K562 (cell line): ENCODE measurements at regions not wholly inside any gene's neighbourhood (a gene's known extent, or its start where the extent isn't known, plus 50 kb on each side); places are given as distances from the start of the nearest gene placed in this dataset.

Experiments used
- ATAC-seq: fragments of 200-7000 bp; cut with Tn5 transposase; 3 replicates; pipeline ENCODE4 v1.9.1; 2020; ENCODE audit warnings: moderate library complexity
- BruUV-seq: library from RNA; stranded (reverse); fragments of 400-500 nt; replicated peaks from 2 replicates; lab custom pipeline; 2021; lab: Mats Ljungman, UMichigan
- CTCF ChIA-PET: fragments of 300-600 bp; formaldehyde crosslinking; extraction: SDS; loops from one replicate; lab custom pipeline; 2021; ENCODE audit warnings: low intra/inter-chr PET ratio; lab: Yijun Ruan, JAX
- POLR2A ChIA-PET: fragments of 300-600, 350-650 bp; sonication (Branson Sonifier 250); formaldehyde crosslinking; extraction: SDS; loops from one replicate; lab custom pipeline; 2021; ENCODE audit warnings: antibody characterized with exemption, inconsistent platforms; lab: Yijun Ruan, JAX
- DNase-seq, 4 experiments: peaks; one replicate each; pipeline versions ENCODE4 v3.0.0 to v3.0.0-alpha.2; 2011 to 2018; ENCODE audit warnings: low spot score in 3 of 4, mixed read lengths in 3 of 4; ENCODE audit errors: extremely low read depth in 1 of 4
- FAIRE-seq: peaks from 2 replicates; lab custom pipeline; 2011; peaks lifted over from hg19 to GRCh38; lab: Jason Lieb, UNC
- H2AFZ ChIP-seq: 2 replicates; pipeline ENCODE4 v1.6.0; 2011; ENCODE audit warnings: low read depth, low read length, control low read depth, inconsistent platforms
- H3K27ac ChIP-seq: fragments of 200-600 bp; 3 replicates; pipeline ENCODE4 v1.8.0; 2011; ENCODE audit warnings: low read depth, mild to moderate bottlenecking, control low read depth, inconsistent platforms, low read length, moderate library complexity, mixed read lengths; ENCODE audit errors: extremely low read depth
- H3K27me3 ChIP-seq, 2 experiments: fragments of 300-600 bp in 1 of 2; 2 replicates in 1 of 2; 3 replicates in 1 of 2; pipeline versions ENCODE4 v1.6.0 to v1.8.0; 2011; ENCODE audit warnings: inconsistent platforms in 2 of 2, low read length in 2 of 2, mild to moderate bottlenecking in 1 of 2, mixed read lengths in 1 of 2, moderate library complexity in 1 of 2; ENCODE audit not compliant: control insufficient read depth in 2 of 2, insufficient read depth in 2 of 2
- H3K36me3 ChIP-seq: fragments of 300-600 bp; 3 replicates; pipeline ENCODE4 v1.8.0; 2011; ENCODE audit warnings: mild to moderate bottlenecking, low read length, inconsistent platforms; ENCODE audit not compliant: control insufficient read depth, insufficient read depth
- H3K4me1 ChIP-seq, 2 experiments: fragments of 200-600 bp in 1 of 2; replicated peaks in 1 of 2; 2 replicates in 1 of 2; 3 replicates in 1 of 2; pipeline versions ENCODE4 v1.5.1 to v1.8.0; 2011; ENCODE audit warnings: inconsistent platforms in 2 of 2, low read length in 2 of 2, mild to moderate bottlenecking in 1 of 2, mixed read lengths in 1 of 2, moderate library complexity in 1 of 2; ENCODE audit not compliant: control insufficient read depth in 2 of 2, insufficient read depth in 2 of 2
- H3K4me2 ChIP-seq: 2 replicates; pipeline ENCODE4 v1.6.1; 2011; ENCODE audit warnings: low read length, control low read depth, inconsistent platforms, mixed read lengths; ENCODE audit not compliant: insufficient read depth
- H3K4me3 ChIP-seq: fragments of 200-600 bp; sonication (generic), shearing (Covaris generic); 2 replicates; pipeline ENCODE4 v1.5.1; 2016; ENCODE audit warnings: control low read depth, inconsistent platforms
- H3K79me2 ChIP-seq: fragments of 200-600 bp; 3 replicates; pipeline ENCODE4 v1.8.0; 2011; ENCODE audit warnings: low read length, inconsistent platforms; ENCODE audit not compliant: control insufficient read depth, insufficient read depth
- H3K9ac ChIP-seq, 2 experiments: 2 replicates each; pipeline versions ENCODE4 v1.6.0 to v1.6.1; 2011; ENCODE audit warnings: low read depth in 2 of 2, low read length in 2 of 2, control low read depth in 1 of 2, inconsistent platforms in 1 of 2, mild to moderate bottlenecking in 1 of 2, mixed read lengths in 1 of 2; ENCODE audit not compliant: insufficient read depth in 1 of 2
- H3K9me1 ChIP-seq: one replicate; pipeline ENCODE4 v1.6.0; 2011; ENCODE audit warnings: inconsistent platforms, mild to moderate bottlenecking, low read length, moderate library complexity; ENCODE audit not compliant: control insufficient read depth, insufficient read depth
- H3K9me3 ChIP-seq: replicated peaks from 2 replicates; pipeline ENCODE4 v1.5.1; 2011; ENCODE audit warnings: low read depth, low read length, inconsistent platforms; ENCODE audit not compliant: control insufficient read depth, insufficient read depth
- H4K20me1 ChIP-seq: replicated peaks from 2 replicates; pipeline ENCODE4 v1.6.1; 2011; ENCODE audit warnings: low read length, inconsistent platforms, mixed read lengths; ENCODE audit not compliant: control insufficient read depth, insufficient read depth
- CBX1 ChIP-seq: sonication (generic); IDR thresholded peaks from 2 replicates; pipeline ENCODE4 v1.6.1; 2016; ENCODE audit warnings: antibody characterized with exemption, low read depth, mild to moderate bottlenecking
- CBX2 ChIP-seq: fragments of 200-600 bp; sonication (generic); IDR thresholded peaks from one replicate; pipeline ENCODE4 v1.6.1; 2012; ENCODE audit warnings: mild to moderate bottlenecking, low read length, inconsistent platforms; ENCODE audit not compliant: insufficient read depth, poor library complexity, severe bottlenecking
- CEBPZ ChIP-seq: fragments of 150-350 bp; IDR thresholded peaks from 2 replicates; pipeline ENCODE4 v1.6.1; 2014; ENCODE audit warnings: low read depth, mild to moderate bottlenecking, low read length, borderline replicate concordance
- DIDO1 ChIP-seq: fragments of 450-650 bp; IDR thresholded peaks from 2 replicates; pipeline ENCODE4 v1.6.1; 2016; ENCODE audit warnings: low read depth, missing biosample characterization, missing genetic modification characterization
- NBN ChIP-seq: fragments of 450-650 bp; IDR thresholded peaks from 2 replicates; pipeline ENCODE4 v1.6.1; 2016; ENCODE audit warnings: low read depth, mild to moderate bottlenecking
- NONO ChIP-seq, 2 experiments: fragments of 200-400 bp in 1 of 2; fragments of 450-650 bp in 1 of 2; formaldehyde crosslinking in 1 of 2; IDR thresholded peaks; 2 replicates each; pipeline ENCODE4 v1.6.1; 2017; ENCODE audit warnings: low read depth in 2 of 2, mild to moderate bottlenecking in 2 of 2, moderate library complexity in 2 of 2, low read length in 1 of 2
- NR1H2 ChIP-seq: sonication (generic); formaldehyde crosslinking; IDR thresholded peaks from 2 replicates; pipeline ENCODE4 v1.4.0; 2020; ENCODE audit warnings: mild to moderate bottlenecking, missing genetic modification reagents
- RB1 ChIP-seq: fragments of 450-650 bp; IDR thresholded peaks from 2 replicates; pipeline ENCODE4 v1.6.1; 2017; ENCODE audit warnings: low read depth, mild to moderate bottlenecking
- RBM14 ChIP-seq: fragments of 200-400 bp; formaldehyde crosslinking; IDR thresholded peaks from 2 replicates; pipeline ENCODE4 v1.6.1; 2018; ENCODE audit warnings: low read depth, mild to moderate bottlenecking, low read length, moderate library complexity, borderline replicate concordance; ENCODE audit not compliant: insufficient read depth
- RNF2 ChIP-seq: sonication (generic); IDR thresholded peaks from 2 replicates; pipeline ENCODE4 v1.6.1; 2016
- SNRNP70 ChIP-seq: fragments of 200-400 bp; formaldehyde crosslinking; optimal IDR thresholded peaks from 2 replicates; pipeline ENCODE3; 2017; ENCODE audit warnings: low read depth, low read length
- ZNF146 ChIP-seq: IDR thresholded peaks from one replicate; pipeline ENCODE4 v1.6.1; 2018; ENCODE audit warnings: missing compliant biosample characterization; ENCODE audit not compliant: unreplicated experiment
- ZNF707 ChIP-seq: fragments of 250-450 bp; sonication (Bioruptor Pico); conservative IDR thresholded peaks from 2 replicates; pipeline ENCODE4 v1.8.0; 2022; ENCODE audit warnings: inconsistent platforms, mild to moderate bottlenecking, moderate library complexity
- ZNF75A ChIP-seq: fragments of 450-650 bp; formaldehyde crosslinking; IDR thresholded peaks from 2 replicates; pipeline ENCODE4 v1.4.0; 2020; ENCODE audit warnings: mild to moderate bottlenecking
- WGBS: fragments of 100-300 bp; shearing (Covaris generic); methylation state at CpG from one replicate; pipeline ENCODE4 v1.1.6; 2016; ENCODE audit warnings: low coverage, mixed read lengths; ENCODE audit not compliant: insufficient coverage; ENCODE audit errors: missing lambda C conversion rate; 5-methylcytosine and 5-hydroxymethylcytosine counted together
- in situ Hi-C: fragments of 300-500 bp; cut with MboI; formaldehyde crosslinking; loops from 4 replicates; pipeline ENCODE4 v1.15.0; 2018; ENCODE audit warnings: inconsistent platforms, mixed read lengths
- intact Hi-C: fragments of 100-400 bp; cut with micrococcal nuclease; formaldehyde crosslinking; loops from 2 replicates; pipeline ENCODE4 v1.14.2; 2022
- TF ChIP-seq, protein P1 (sequence below): fragments of 250-450 bp; sonication (Bioruptor Pico); IDR thresholded peaks from 2 replicates; pipeline ENCODE4 v1.8.0; 2021; ENCODE audit warnings: moderate library complexity, mild to moderate bottlenecking, inconsistent platforms
- TF ChIP-seq, protein P2 (sequence below): fragments of 450-650 bp; formaldehyde crosslinking; IDR thresholded peaks from 2 replicates; pipeline ENCODE4 v1.4.0; 2022; ENCODE audit warnings: missing genetic modification characterization

GRCh38 chr6:22622813-22623212 is 53.4 kb downstream of the HDGFL1 start:
- BruUV-seq = no TSS peak
- 4% methylated on average over 3 of the region's 3 CpGs for WGBS
- H3K36me3 ChIP-seq = no peaks in the 10 kb centered on the region
- no peak overlapping the region for H3K4me3 ChIP-seq
- no peak for DNase-seq
- H3K4me1 ChIP-seq = no peaks in the 10 kb centered on the region
- H3K9me1 ChIP-seq = no peaks in the 10 kb centered on the region
- H3K79me2 ChIP-seq = no peaks in the 10 kb centered on the region
- no peak overlapping the region for H3K27ac ChIP-seq
- H2AFZ ChIP-seq = no peak overlapping the region
- no peak for FAIRE-seq
- intact Hi-C loops = no loop called here
- ChIA-PET POLR2A (no interaction called here), CTCF (no interaction called here)
- H3K9me3 ChIP-seq = peaks cover 2% of the 10 kb centered on the region; the same call in 1 of the 2 replicates
- no peak overlapping the region for H3K4me2 ChIP-seq
- no peaks in the 10 kb centered on the region for H4K20me1 ChIP-seq
- no peak overlapping the region for H3K9ac ChIP-seq
- no peak for ATAC-seq
- in situ Hi-C loops = no loop called here
- no peaks in the 10 kb centered on the region for H3K27me3 ChIP-seq
- no peak for TF ChIP-seq RBM14
- TF ChIP-seq ZNF707 (CRISPR knock-in tag) = no peak
- TF ChIP-seq NBN = no peak
- no peak for TF ChIP-seq DIDO1 (tag)
- no peak for TF ChIP-seq CBX1
- no peak for TF ChIP-seq NR1H2 (CRISPR knock-in tag)
- TF ChIP-seq ZNF146 (CRISPR knock-in tag) = no peak
- TF ChIP-seq RNF2 = no peak
- TF ChIP-seq, protein P1, sequence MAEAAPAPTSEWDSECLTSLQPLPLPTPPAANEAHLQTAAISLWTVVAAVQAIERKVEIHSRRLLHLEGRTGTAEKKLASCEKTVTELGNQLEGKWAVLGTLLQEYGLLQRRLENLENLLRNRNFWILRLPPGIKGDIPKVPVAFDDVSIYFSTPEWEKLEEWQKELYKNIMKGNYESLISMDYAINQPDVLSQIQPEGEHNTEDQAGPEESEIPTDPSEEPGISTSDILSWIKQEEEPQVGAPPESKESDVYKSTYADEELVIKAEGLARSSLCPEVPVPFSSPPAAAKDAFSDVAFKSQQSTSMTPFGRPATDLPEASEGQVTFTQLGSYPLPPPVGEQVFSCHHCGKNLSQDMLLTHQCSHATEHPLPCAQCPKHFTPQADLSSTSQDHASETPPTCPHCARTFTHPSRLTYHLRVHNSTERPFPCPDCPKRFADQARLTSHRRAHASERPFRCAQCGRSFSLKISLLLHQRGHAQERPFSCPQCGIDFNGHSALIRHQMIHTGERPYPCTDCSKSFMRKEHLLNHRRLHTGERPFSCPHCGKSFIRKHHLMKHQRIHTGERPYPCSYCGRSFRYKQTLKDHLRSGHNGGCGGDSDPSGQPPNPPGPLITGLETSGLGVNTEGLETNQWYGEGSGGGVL = no peak
- TF ChIP-seq SNRNP70 = no peak
- TF ChIP-seq, protein P2, sequence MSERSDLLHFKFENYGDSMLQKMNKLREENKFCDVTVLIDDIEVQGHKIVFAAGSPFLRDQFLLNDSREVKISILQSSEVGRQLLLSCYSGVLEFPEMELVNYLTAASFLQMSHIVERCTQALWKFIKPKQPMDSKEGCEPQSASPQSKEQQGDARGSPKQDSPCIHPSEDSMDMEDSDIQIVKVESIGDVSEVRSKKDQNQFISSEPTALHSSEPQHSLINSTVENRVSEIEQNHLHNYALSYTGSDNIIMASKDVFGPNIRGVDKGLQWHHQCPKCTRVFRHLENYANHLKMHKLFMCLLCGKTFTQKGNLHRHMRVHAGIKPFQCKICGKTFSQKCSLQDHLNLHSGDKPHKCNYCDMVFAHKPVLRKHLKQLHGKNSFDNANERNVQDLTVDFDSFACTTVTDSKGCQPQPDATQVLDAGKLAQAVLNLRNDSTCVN (CRISPR knock-in tag) = no peak
- TF ChIP-seq ZNF75A = no peak
- TF ChIP-seq NONO (IDR thresholded peaks at IDR 0.05; ENCODE audit: low read depth in 2 of 2, low read length in 1 of 2) = no peak
- no peak for TF ChIP-seq CBX2
- TF ChIP-seq CEBPZ = no peak
- TF ChIP-seq RB1 = no peak
